ENCODE measurements at regions not wholly inside any gene's neighbourhood (a gene's known extent, or its start where the extent isn't known, plus 50 kb on each side); places are given as distances from the start of the nearest gene placed in this dataset.

DNA sequence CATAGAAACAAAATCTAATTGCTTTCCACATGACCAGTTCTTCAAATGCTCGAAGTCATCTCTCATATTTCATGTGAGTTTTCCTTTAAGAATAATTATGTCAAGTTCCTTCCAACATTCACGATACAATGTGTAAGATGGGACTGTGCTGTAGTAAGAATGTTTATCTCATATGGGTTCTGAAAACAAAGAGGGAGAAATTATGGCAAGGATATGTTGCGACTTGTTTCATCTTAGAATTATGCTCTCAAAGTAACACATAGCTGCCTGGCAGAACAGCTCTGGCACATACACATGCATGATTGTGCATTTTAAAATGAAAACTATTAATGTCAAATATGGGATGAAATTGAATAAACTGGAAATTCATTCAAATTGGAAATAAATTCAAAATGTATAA lies 314.8 kb upstream of the ACVR2A start:
- H3K4me3 ChIP-seq (ENCODE audit: low read depth, low read length) = no peak overlapping the region
- TF ChIP-seq, protein P1, sequence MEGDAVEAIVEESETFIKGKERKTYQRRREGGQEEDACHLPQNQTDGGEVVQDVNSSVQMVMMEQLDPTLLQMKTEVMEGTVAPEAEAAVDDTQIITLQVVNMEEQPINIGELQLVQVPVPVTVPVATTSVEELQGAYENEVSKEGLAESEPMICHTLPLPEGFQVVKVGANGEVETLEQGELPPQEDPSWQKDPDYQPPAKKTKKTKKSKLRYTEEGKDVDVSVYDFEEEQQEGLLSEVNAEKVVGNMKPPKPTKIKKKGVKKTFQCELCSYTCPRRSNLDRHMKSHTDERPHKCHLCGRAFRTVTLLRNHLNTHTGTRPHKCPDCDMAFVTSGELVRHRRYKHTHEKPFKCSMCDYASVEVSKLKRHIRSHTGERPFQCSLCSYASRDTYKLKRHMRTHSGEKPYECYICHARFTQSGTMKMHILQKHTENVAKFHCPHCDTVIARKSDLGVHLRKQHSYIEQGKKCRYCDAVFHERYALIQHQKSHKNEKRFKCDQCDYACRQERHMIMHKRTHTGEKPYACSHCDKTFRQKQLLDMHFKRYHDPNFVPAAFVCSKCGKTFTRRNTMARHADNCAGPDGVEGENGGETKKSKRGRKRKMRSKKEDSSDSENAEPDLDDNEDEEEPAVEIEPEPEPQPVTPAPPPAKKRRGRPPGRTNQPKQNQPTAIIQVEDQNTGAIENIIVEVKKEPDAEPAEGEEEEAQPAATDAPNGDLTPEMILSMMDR (IDR thresholded peaks at IDR 0.05; ENCODE audit: low read depth, low read length, missing control alignments) = no peak
- DNase-seq (ENCODE audit: low read depth) = no peak

DNA sequence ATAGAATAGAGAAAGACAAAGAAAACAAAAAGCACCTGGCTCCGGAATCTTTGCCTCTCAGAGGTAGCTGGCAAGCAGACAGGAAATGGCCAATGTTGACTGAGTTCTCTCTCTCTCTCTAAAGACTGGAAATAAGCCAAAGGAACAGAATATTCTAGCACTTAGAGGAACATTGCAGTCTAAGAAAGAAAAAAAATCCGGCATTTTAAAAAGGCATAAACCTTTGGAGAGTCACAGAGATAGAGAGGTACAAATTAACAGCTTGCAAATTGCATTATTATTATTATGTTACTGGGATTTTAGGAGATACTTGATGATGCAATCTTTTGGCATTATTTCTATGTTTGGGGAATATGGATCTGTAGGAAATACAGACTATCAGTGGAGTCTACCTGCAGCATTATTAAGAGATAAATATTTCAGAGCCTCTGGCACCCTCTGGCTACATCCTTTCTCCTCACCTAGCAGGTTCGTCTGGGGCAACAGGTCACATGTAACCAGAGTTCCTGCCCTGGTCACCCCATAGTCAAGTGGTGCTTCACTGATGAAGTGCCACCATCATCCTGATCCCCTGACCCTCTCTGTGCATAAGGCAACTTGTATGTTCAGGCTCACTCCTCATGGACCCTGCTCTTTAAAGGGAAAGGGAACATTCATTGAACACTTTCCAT lies 318.9 kb upstream of the ACVR2A start:
- no peak overlapping the region for H3K4me3 ChIP-seq (ENCODE audit: low read depth, low read length)
- TF ChIP-seq, protein P1 (IDR thresholded peaks at IDR 0.05; ENCODE audit: low read depth, low read length, missing control alignments) = no peak
- DNase-seq (ENCODE audit: low read depth) = no peak

DNA sequence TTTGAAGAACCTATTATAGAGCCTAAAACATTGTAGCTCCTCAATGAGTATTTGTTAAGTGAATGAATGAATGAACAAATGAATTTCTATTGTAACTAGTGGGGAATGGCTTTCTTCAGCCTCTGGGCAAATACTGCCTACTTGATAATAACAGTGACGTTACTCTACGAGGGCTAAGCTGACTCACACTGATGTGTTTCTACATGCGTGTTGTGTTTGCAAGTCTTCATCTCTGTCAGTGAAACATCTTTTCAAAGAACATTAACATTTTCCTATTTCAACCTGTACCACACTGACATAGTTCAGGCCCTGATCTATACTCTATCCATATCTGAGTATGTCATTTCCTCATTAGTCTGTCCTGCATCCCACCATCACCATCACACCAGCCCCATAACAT lies 319.9 kb upstream of the ACVR2A start:
- TF ChIP-seq, protein P1 (IDR thresholded peaks at IDR 0.05; ENCODE audit: low read depth, low read length, missing control alignments) = no peak
- no peak overlapping the region for H3K4me3 ChIP-seq (ENCODE audit: low read depth, low read length)
- DNase-seq (ENCODE audit: low read depth) = no peak

DNA sequence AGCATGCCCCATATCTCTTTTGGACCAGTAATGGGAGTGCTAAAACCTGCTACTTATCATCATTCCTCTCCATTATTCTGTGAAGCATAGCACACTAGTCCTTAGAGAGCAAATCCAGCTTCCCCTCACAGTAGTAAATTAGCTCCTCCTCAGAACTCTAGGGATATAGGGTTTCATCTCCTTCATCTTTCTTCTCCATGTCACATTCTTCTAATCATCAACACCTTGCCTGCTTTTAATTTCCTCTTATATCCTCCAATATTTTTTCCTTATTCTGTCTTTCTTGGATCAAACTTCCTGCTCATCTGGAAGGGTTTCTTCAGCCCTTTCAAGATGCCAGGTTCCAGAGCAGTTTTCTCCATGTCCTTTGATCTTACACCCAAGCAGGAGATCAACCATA lies 321.4 kb upstream of the ACVR2A start:
- DNase-seq (ENCODE audit: low read depth) = no peak
- no peak overlapping the region for H3K4me3 ChIP-seq (ENCODE audit: low read depth, low read length)
- TF ChIP-seq, protein P1 (IDR thresholded peaks at IDR 0.05; ENCODE audit: low read depth, low read length, missing control alignments) = no peak

DNA sequence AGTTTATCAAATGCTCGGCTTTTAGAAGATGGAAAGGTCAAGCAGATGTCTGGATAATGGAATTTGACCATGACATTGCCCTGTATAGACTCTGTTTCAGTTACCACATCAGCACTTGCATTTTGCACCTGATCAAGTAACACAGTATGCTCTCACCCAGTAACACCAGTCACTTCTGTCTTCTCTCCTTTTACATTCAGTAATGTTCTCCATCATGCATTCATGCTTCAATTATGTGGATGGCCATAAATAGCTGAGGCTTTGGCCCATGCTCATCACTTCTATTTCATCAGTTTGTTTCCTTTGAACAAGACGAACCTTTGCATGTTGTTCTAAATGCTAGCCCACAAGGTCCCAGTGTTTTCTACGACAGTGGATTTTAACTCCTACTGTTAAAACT lies 322.9 kb upstream of the ACVR2A start:
- DNase-seq (ENCODE audit: low read depth) = no peak
- TF ChIP-seq, protein P1 (IDR thresholded peaks at IDR 0.05; ENCODE audit: low read depth, low read length, missing control alignments) = no peak
- no peak overlapping the region for H3K4me3 ChIP-seq (ENCODE audit: low read depth, low read length)

DNA sequence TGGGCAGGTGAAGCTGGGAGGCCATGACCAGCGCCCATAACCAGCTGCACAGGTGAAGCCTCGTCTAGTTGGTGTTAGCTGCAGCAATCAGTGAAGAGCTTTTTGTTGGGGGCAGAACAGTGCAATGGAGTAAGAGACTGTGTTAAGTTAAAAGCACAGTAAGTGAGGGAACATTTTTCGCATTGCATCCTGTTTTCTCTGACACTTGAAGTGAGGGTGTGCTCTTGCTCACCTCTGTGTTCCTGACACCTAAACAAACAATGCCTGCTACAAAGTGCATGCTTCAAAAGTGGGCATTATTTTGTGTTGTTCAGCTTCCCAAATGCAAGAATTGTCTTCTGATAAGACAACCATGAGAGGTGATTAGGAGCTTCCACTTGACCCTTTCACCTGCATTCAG lies 324.0 kb upstream of the ACVR2A start:
- no peak for DNase-seq (ENCODE audit: low read depth)
- TF ChIP-seq, protein P1 (IDR thresholded peaks at IDR 0.05; ENCODE audit: low read depth, low read length, missing control alignments) = no peak
- H3K4me3 ChIP-seq (ENCODE audit: low read depth, low read length) = no peak overlapping the region

DNA sequence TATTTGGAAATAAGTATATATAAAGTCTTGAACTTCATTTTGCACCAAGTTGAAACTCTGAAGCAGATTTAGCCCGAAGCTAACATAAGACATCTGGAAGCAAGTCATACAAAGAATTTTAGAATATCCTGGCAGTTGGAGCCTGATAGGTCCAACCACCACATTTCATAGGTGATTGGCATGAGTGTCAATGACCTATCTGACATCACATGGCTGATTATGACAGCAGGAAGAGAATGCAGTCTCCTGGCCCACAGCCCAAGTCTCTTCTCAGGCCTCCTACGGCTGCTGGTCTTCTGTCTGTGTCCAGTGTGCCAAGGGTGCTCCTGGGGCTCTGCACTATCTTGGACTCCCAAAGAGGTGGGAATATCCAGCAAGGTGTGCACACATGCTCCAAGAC lies 325.7 kb upstream of the ACVR2A start:
- H3K4me3 ChIP-seq (ENCODE audit: low read depth, low read length) = no peak overlapping the region
- DNase-seq (ENCODE audit: low read depth) = no peak
- TF ChIP-seq, protein P1 (IDR thresholded peaks at IDR 0.05; ENCODE audit: low read depth, low read length, missing control alignments) = no peak

Data from GM12864 (cell line).